GM12891 (cell line): ENCODE measurements at regions not wholly inside any gene's neighbourhood (a gene's known extent, or its start where the extent isn't known, plus 50 kb on each side); places are given as distances from the start of the nearest gene placed in this dataset.

ENCODE experiments used
- PAX5 ChIP-seq: IDR thresholded peaks from 2 replicates; pipeline ENCODE4 v1.6.1; 2011; ENCODE audit warnings: low read length, moderate library complexity, mild to moderate bottlenecking; ENCODE audit not compliant: insufficient read depth, severe bottlenecking
- POLR2A ChIP-seq: IDR thresholded peaks from 2 replicates; pipeline ENCODE4 v1.6.1; 2011; ENCODE audit warnings: low read depth, low read length, control low read depth
- POLR2AphosphoS5 ChIP-seq: IDR thresholded peaks from 2 replicates; pipeline ENCODE4 v1.6.1; 2011; ENCODE audit warnings: low read depth, low read length, control low read depth
- SPI1 ChIP-seq: IDR thresholded peaks from 2 replicates; pipeline ENCODE4 v1.6.1; 2011; ENCODE audit warnings: low read depth, low read length, control low read depth

DNA sequence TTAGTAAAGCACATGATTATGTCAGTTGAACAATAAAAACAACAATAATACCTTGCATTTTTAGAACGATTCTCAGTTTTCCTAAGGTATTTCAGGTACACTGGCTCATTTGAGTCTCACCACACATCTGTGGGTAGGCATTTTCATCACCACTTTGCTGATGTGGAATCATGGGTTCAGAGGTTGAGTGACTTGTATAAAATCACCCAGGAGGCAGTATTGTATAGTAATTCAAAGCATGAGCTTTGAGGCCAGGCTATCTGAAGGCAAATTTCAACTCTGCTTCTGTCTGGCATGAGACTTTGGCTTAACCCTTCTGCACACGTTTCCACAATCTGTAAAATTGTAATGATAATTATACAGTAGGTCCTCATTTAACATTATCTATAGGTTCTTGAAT is 183.9 kb upstream of the CMC1 start:
- TF ChIP-seq POLR2A (no peak), SPI1 (no peak), POLR2AphosphoS5 (no peak), PAX5 (no peak)
